ENCODE measurements at regions not wholly inside any gene's neighbourhood (a gene's known extent, or its start where the extent isn't known, plus 50 kb on each side); places are given as distances from the start of the nearest gene placed in this dataset.

GRCh38 chr9:90697808-90698207 is 55.2 kb upstream of the DIRAS2 start:
- TF ChIP-seq CTCF (conservative IDR thresholded peaks at IDR 0.05; ENCODE audit: low read depth, low read length) (no peak), EZH2 (IDR thresholded peaks at IDR 0.05; ENCODE audit: low read length, unreplicated experiment) (no peak), EZH2phosphoT487 (IDR thresholded peaks at IDR 0.05; ENCODE audit: borderline replicate concordance, low read length) (no peak)

Measured in PC-3 (cell line).